HCT116 (cell line): ENCODE measurements at regions not wholly inside any gene's neighbourhood (a gene's known extent, or its start where the extent isn't known, plus 50 kb on each side); places are given as distances from the start of the nearest gene placed in this dataset.

Source experiments
- ATAC-seq: fragments of 200-7000 bp; cut with Tn5 transposase; 2 replicates; pipeline ENCODE4 v1.9.1; 2020; ENCODE audit warnings: mild to moderate bottlenecking, moderate library complexity
- BruUV-seq: library from RNA; stranded (reverse); fragments of 400-500 nt; replicated peaks from 2 replicates; lab custom pipeline; 2021; lab: Mats Ljungman, UMichigan
- CTCF ChIA-PET: fragments of 300-600 bp; sonication (Branson Sonifier 250); formaldehyde crosslinking; loops from one replicate; lab custom pipeline; 2021; ENCODE audit warnings: antibody characterized with exemption; lab: Charles Lee
- POLR2A ChIA-PET: fragments of 300-600, 350-600 bp; sonication (Branson Sonifier 250); formaldehyde crosslinking; loops from one replicate; lab custom pipeline; 2021; ENCODE audit warnings: antibody characterized with exemption; lab: Charles Lee
- RAD21 ChIA-PET, 2 experiments: fragments of 300-600 bp; sonication (Branson Sonifier 250); formaldehyde crosslinking; loops; one replicate each; lab custom pipeline; 2023; ENCODE audit warnings: low total read pairs in 2 of 2; ENCODE audit not compliant: uncharacterized antibody in 2 of 2, unreplicated experiment in 2 of 2, low non-redundant PET in 1 of 2; lab: Charles Lee
- DNase-seq: peaks from one replicate; pipeline ENCODE4 v3.0.0-alpha.2; 2010; ENCODE audit warnings: low read depth, low spot score
- H2AFZ ChIP-seq: fragments of 200-600 bp; shearing (Covaris generic), sonication (generic); 2 replicates; pipeline ENCODE4 v1.6.1; 2017; ENCODE audit warnings: low read depth, mixed run types, mixed read lengths, antibody characterized with exemption, low read length; ENCODE audit not compliant: poor library complexity, severe bottlenecking
- H3K27ac ChIP-seq: 2 replicates; pipeline ENCODE4 v1.5.1; 2012; ENCODE audit warnings: low read depth, low read length
- H3K27me3 ChIP-seq: fragments of 200-600 bp; sonication (generic); 2 replicates; pipeline ENCODE4 v1.6.1; 2016; ENCODE audit warnings: mixed run types, low read length, mixed read lengths; ENCODE audit not compliant: insufficient read depth
- H3K36me3 ChIP-seq, 2 experiments: fragments of 200-500 bp in 1 of 2; fragments of 200-600 bp in 1 of 2; sonication (Bioruptor generic) in 1 of 2; sonication (generic) in 1 of 2; 2 replicates each; pipeline versions ENCODE4 v1.5.1 to v1.6.1; 2014 to 2016; ENCODE audit warnings: low read length in 2 of 2, inconsistent platforms in 1 of 2, mixed read lengths in 1 of 2, mixed run types in 1 of 2; ENCODE audit not compliant: insufficient read depth in 2 of 2, control insufficient read depth in 1 of 2
- H3K4me1 ChIP-seq, 2 experiments: fragments of 200-600 bp in 1 of 2; sonication (generic) in 1 of 2; 2 replicates each; pipeline versions ENCODE4 v1.5.1 to v1.6.1; 2012 to 2017; ENCODE audit warnings: low read length in 2 of 2, inconsistent platforms in 1 of 2, mild to moderate bottlenecking in 1 of 2, mixed read lengths in 1 of 2, mixed run types in 1 of 2, moderate library complexity in 1 of 2; ENCODE audit not compliant: insufficient read depth in 2 of 2, control insufficient read depth in 1 of 2
- H3K4me2 ChIP-seq: fragments of 200-600 bp; sonication (generic); 2 replicates; pipeline ENCODE4 v1.6.1; 2017; ENCODE audit warnings: mixed run types, low read length, mixed read lengths
- H3K4me3 ChIP-seq, 2 experiments: fragments of 200-600 bp in 1 of 2; sonication (generic) in 1 of 2; replicated peaks in 1 of 2; 2 replicates each; pipeline ENCODE4 v1.5.1; 2011 to 2016; ENCODE audit warnings: low read length in 2 of 2, control low read depth in 1 of 2, low read depth in 1 of 2, mild to moderate bottlenecking in 1 of 2, mixed read lengths in 1 of 2, mixed run types in 1 of 2
- H3K79me2 ChIP-seq: fragments of 200-600 bp; sonication (generic); 2 replicates; pipeline ENCODE4 v1.6.1; 2017; ENCODE audit warnings: mild to moderate bottlenecking, mixed run types, low read length, moderate library complexity, mixed read lengths; ENCODE audit not compliant: insufficient read depth
- H3K9ac ChIP-seq: fragments of 200-600 bp; sonication (generic); 2 replicates; pipeline ENCODE4 v1.6.1; 2016; ENCODE audit warnings: low read length, mixed read lengths
- H3K9me2 ChIP-seq: fragments of 200-600 bp; sonication (generic), shearing (Covaris generic); 2 replicates; pipeline ENCODE4 v1.6.1; 2017; ENCODE audit warnings: mixed run types, mild to moderate bottlenecking, moderate library complexity; ENCODE audit not compliant: insufficient read depth
- H3K9me3 ChIP-seq, 2 experiments: fragments of 200-500 bp in 1 of 2; fragments of 200-600 bp in 1 of 2; sonication (Bioruptor generic) in 1 of 2; sonication (generic) in 1 of 2; 2 replicates each; pipeline ENCODE4 v1.6.1; 2014 to 2017; ENCODE audit warnings: low read length in 2 of 2, mixed read lengths in 2 of 2, inconsistent platforms in 1 of 2, low read depth in 1 of 2, mild to moderate bottlenecking in 1 of 2, mixed run types in 1 of 2, moderate library complexity in 1 of 2; ENCODE audit not compliant: control insufficient read depth in 1 of 2, insufficient read depth in 1 of 2
- H4K20me1 ChIP-seq: fragments of 200-600 bp; sonication (generic), shearing (Covaris generic); 2 replicates; pipeline ENCODE4 v1.6.1; 2017; ENCODE audit warnings: mixed run types, mild to moderate bottlenecking, moderate library complexity; ENCODE audit not compliant: insufficient read depth
- EGR1 ChIP-seq: IDR thresholded peaks from 2 replicates; pipeline ENCODE4 v1.6.1; 2012; ENCODE audit warnings: low read depth
- EZH2 ChIP-seq: fragments of 200-600 bp; sonication (generic); IDR thresholded peaks from 2 replicates; pipeline ENCODE4 v1.6.1; 2017; ENCODE audit warnings: antibody characterized with exemption, mixed run types
- EZH2phosphoT487 ChIP-seq: fragments of 200-600 bp; IDR thresholded peaks from 2 replicates; pipeline ENCODE4 v1.6.1; 2018; ENCODE audit warnings: antibody characterized with exemption, borderline replicate concordance
- JUND ChIP-seq: IDR thresholded peaks from 2 replicates; pipeline ENCODE4 v1.6.1; 2012
- POLR2A ChIP-seq: IDR thresholded peaks from 2 replicates; pipeline ENCODE4 v1.7.0; 2011; ENCODE audit warnings: borderline replicate concordance; ENCODE audit not compliant: insufficient read depth, insufficient read length; ENCODE audit errors: extremely low read depth
- POLR2AphosphoS5 ChIP-seq: IDR thresholded peaks from 2 replicates; pipeline ENCODE4 v1.6.1; 2011; ENCODE audit warnings: mild to moderate bottlenecking, low read depth, low read length, moderate library complexity
- RAD21 ChIP-seq: IDR thresholded peaks from 2 replicates; pipeline ENCODE4 v1.6.1; 2012; ENCODE audit warnings: low read depth, mild to moderate bottlenecking
- SIN3A ChIP-seq: IDR thresholded peaks from 2 replicates; pipeline ENCODE4 v1.6.1; 2012; ENCODE audit warnings: low read depth
- SP1 ChIP-seq: IDR thresholded peaks from 2 replicates; pipeline ENCODE4 v1.6.1; 2012; ENCODE audit warnings: low read depth
- SRF ChIP-seq: IDR thresholded peaks from 2 replicates; pipeline ENCODE4 v1.6.1; 2012; ENCODE audit warnings: low read depth
- ZFX ChIP-seq: fragments of 450-650 bp; IDR thresholded peaks from 2 replicates; pipeline ENCODE4 v1.6.1; 2017
- ZNF274 ChIP-seq: fragments of 200-500 bp; sonication (Bioruptor generic); IDR thresholded peaks from 2 replicates; pipeline ENCODE4 v1.6.1; 2014; ENCODE audit warnings: mild to moderate bottlenecking, low read depth, low read length, inconsistent platforms
- intact Hi-C: fragments of 100-400 bp; cut with micrococcal nuclease; formaldehyde crosslinking; loops from 2 replicates; pipeline ENCODE4 v1.10.0; 2022
- TF ChIP-seq, protein P1 (sequence below): IDR thresholded peaks from 2 replicates; pipeline ENCODE4 v1.6.1; 2012; ENCODE audit warnings: low read depth
- TF ChIP-seq, protein P2 (sequence below): IDR thresholded peaks from 2 replicates; pipeline ENCODE4 v1.6.1; 2012
- TF ChIP-seq, protein P3 (sequence below): IDR thresholded peaks from 2 replicates; pipeline ENCODE4 v1.6.1; 2011; ENCODE audit warnings: mild to moderate bottlenecking, low read length, moderate library complexity; ENCODE audit not compliant: insufficient replicate concordance; ENCODE audit errors: extremely low read depth
- TF ChIP-seq, protein P4 (sequence below), 3 experiments: fragments of 200-600 bp in 1 of 3; sonication (generic) in 1 of 3; IDR thresholded peaks in 2 of 3; conservative IDR thresholded peaks in 1 of 3; 2 replicates each; pipeline ENCODE4 v1.5.1; 2012 to 2017; ENCODE audit warnings: low read depth in 2 of 3, low read length in 2 of 3, antibody characterized with exemption in 1 of 3, borderline replicate concordance in 1 of 3, control low read depth in 1 of 3, mild to moderate bottlenecking in 1 of 3, mixed read lengths in 1 of 3, mixed run types in 1 of 3, moderate library complexity in 1 of 3; ENCODE audit not compliant: insufficient read depth in 1 of 3
- TF ChIP-seq, protein P5 (sequence below): IDR thresholded peaks from 2 replicates; pipeline ENCODE4 v1.6.1; 2012

DNA sequence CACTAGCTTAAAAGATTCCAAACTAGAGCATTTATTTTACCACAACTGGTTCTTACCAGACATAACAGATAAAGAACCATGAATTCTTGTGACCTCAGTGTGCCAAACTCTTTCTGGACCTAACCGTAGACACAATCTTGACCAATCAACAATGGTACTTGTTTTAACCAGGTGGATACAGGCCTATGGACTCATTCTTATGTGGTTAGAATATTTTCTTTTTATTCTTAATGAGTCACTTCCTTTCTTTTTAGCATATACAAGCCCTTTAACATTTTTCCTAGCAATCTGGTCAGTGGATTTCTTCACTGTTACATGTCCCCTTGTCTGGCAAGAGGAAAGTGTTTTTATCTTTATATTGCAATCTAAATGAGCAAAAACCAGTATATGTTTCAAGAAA, 792.1 kb upstream of the SPRY2 start:
- no peaks in the 10 kb centered on the region for H4K20me1 ChIP-seq
- ChIA-PET POLR2A (no interaction called here), RAD21 (no interaction called here), CTCF (no interaction called here)
- intact Hi-C loops = no loop called here
- no peak overlapping the region for H3K9ac ChIP-seq
- H3K4me1 ChIP-seq = no peaks in the 10 kb centered on the region
- DNase-seq (no peak), ATAC-seq (no peak)
- no peak overlapping the region for H3K4me3 ChIP-seq
- H3K27me3 ChIP-seq = no peaks in the 10 kb centered on the region
- TF ChIP-seq JUND = no peak
- TF ChIP-seq, protein P1, sequence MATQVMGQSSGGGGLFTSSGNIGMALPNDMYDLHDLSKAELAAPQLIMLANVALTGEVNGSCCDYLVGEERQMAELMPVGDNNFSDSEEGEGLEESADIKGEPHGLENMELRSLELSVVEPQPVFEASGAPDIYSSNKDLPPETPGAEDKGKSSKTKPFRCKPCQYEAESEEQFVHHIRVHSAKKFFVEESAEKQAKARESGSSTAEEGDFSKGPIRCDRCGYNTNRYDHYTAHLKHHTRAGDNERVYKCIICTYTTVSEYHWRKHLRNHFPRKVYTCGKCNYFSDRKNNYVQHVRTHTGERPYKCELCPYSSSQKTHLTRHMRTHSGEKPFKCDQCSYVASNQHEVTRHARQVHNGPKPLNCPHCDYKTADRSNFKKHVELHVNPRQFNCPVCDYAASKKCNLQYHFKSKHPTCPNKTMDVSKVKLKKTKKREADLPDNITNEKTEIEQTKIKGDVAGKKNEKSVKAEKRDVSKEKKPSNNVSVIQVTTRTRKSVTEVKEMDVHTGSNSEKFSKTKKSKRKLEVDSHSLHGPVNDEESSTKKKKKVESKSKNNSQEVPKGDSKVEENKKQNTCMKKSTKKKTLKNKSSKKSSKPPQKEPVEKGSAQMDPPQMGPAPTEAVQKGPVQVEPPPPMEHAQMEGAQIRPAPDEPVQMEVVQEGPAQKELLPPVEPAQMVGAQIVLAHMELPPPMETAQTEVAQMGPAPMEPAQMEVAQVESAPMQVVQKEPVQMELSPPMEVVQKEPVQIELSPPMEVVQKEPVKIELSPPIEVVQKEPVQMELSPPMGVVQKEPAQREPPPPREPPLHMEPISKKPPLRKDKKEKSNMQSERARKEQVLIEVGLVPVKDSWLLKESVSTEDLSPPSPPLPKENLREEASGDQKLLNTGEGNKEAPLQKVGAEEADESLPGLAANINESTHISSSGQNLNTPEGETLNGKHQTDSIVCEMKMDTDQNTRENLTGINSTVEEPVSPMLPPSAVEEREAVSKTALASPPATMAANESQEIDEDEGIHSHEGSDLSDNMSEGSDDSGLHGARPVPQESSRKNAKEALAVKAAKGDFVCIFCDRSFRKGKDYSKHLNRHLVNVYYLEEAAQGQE = no peak
- TF ChIP-seq SIN3A = no peak
- no peak for TF ChIP-seq RAD21
- TF ChIP-seq ZFX = no peak
- TF ChIP-seq EGR1 = no peak
- TF ChIP-seq, protein P2, sequence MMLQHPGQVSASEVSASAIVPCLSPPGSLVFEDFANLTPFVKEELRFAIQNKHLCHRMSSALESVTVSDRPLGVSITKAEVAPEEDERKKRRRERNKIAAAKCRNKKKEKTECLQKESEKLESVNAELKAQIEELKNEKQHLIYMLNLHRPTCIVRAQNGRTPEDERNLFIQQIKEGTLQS = no peak
- no peak for TF ChIP-seq ZNF274
- TF ChIP-seq EZH2phosphoT487 = no peak
- TF ChIP-seq, protein P3, sequence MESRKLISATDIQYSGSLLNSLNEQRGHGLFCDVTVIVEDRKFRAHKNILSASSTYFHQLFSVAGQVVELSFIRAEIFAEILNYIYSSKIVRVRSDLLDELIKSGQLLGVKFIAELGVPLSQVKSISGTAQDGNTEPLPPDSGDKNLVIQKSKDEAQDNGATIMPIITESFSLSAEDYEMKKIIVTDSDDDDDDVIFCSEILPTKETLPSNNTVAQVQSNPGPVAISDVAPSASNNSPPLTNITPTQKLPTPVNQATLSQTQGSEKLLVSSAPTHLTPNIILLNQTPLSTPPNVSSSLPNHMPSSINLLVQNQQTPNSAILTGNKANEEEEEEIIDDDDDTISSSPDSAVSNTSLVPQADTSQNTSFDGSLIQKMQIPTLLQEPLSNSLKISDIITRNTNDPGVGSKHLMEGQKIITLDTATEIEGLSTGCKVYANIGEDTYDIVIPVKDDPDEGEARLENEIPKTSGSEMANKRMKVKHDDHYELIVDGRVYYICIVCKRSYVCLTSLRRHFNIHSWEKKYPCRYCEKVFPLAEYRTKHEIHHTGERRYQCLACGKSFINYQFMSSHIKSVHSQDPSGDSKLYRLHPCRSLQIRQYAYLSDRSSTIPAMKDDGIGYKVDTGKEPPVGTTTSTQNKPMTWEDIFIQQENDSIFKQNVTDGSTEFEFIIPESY = no peak
- TF ChIP-seq, protein P4, sequence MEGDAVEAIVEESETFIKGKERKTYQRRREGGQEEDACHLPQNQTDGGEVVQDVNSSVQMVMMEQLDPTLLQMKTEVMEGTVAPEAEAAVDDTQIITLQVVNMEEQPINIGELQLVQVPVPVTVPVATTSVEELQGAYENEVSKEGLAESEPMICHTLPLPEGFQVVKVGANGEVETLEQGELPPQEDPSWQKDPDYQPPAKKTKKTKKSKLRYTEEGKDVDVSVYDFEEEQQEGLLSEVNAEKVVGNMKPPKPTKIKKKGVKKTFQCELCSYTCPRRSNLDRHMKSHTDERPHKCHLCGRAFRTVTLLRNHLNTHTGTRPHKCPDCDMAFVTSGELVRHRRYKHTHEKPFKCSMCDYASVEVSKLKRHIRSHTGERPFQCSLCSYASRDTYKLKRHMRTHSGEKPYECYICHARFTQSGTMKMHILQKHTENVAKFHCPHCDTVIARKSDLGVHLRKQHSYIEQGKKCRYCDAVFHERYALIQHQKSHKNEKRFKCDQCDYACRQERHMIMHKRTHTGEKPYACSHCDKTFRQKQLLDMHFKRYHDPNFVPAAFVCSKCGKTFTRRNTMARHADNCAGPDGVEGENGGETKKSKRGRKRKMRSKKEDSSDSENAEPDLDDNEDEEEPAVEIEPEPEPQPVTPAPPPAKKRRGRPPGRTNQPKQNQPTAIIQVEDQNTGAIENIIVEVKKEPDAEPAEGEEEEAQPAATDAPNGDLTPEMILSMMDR (IDR thresholded peaks at IDR 0.05 in 2 of 3, conservative IDR thresholded peaks at IDR 0.05 in 1 of 3; ENCODE audit: borderline replicate concordance in 1 of 3, insufficient read depth in 1 of 3, low read depth in 2 of 3, low read length in 2 of 3) = no peak
- TF ChIP-seq EZH2 = no peak
- TF ChIP-seq, protein P5, sequence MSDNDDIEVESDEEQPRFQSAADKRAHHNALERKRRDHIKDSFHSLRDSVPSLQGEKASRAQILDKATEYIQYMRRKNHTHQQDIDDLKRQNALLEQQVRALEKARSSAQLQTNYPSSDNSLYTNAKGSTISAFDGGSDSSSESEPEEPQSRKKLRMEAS = no peak
- no peak for TF ChIP-seq SRF
- TF ChIP-seq SP1 = no peak
- no peak for TF ChIP-seq POLR2AphosphoS5
- no peak for TF ChIP-seq POLR2A
- H3K36me3 ChIP-seq = no peaks in the 10 kb centered on the region
- H3K4me2 ChIP-seq = no peak overlapping the region
- H3K27ac ChIP-seq = no peak overlapping the region
- no peaks in the 10 kb centered on the region for H3K9me3 ChIP-seq
- no peaks in the 10 kb centered on the region for H3K79me2 ChIP-seq
- BruUV-seq = no TSS peak
- no peak overlapping the region for H2AFZ ChIP-seq
- H3K9me2 ChIP-seq = no peaks in the 10 kb centered on the region
